ENCODE measurements at regions not wholly inside any gene's neighbourhood (a gene's known extent, or its start where the extent isn't known, plus 50 kb on each side); places are given as distances from the start of the nearest gene placed in this dataset.

DNA sequence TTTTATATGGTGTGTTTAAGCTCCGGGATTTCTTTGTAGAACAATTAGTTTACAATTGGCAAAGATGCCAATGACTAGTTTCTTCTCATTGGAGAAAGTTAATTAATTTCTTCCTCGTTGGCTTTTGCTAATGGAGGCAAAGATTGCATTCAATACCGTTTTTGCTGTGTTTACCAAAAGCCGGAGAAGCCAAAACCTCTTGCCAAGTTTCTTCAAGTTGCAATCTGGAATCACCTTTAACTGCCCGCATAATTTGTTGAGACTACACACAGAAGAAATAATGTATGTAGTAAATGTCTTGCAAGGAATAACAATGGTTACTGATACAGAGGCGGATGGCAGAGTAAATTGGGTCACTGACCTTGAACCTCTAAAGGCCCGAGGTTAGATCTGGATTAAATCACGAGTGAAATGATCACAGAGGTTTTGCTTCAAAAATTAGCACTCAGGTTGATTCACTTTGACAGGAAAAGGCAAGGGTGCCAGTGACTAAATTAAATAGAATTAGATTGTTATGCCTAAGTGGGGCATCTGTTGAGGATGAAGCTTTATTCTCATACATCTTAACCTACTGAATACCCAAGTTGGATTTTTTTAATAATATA is 732.1 kb upstream of the NR2F2 start:
- H3K27ac ChIP-seq: no peak overlapping the region
- no peak for TF ChIP-seq ZFX (IDR thresholded peaks at IDR 0.05; ENCODE audit: borderline replicate concordance)
- TF ChIP-seq, protein P1, sequence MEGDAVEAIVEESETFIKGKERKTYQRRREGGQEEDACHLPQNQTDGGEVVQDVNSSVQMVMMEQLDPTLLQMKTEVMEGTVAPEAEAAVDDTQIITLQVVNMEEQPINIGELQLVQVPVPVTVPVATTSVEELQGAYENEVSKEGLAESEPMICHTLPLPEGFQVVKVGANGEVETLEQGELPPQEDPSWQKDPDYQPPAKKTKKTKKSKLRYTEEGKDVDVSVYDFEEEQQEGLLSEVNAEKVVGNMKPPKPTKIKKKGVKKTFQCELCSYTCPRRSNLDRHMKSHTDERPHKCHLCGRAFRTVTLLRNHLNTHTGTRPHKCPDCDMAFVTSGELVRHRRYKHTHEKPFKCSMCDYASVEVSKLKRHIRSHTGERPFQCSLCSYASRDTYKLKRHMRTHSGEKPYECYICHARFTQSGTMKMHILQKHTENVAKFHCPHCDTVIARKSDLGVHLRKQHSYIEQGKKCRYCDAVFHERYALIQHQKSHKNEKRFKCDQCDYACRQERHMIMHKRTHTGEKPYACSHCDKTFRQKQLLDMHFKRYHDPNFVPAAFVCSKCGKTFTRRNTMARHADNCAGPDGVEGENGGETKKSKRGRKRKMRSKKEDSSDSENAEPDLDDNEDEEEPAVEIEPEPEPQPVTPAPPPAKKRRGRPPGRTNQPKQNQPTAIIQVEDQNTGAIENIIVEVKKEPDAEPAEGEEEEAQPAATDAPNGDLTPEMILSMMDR (IDR thresholded peaks at IDR 0.05): no peak

DNA sequence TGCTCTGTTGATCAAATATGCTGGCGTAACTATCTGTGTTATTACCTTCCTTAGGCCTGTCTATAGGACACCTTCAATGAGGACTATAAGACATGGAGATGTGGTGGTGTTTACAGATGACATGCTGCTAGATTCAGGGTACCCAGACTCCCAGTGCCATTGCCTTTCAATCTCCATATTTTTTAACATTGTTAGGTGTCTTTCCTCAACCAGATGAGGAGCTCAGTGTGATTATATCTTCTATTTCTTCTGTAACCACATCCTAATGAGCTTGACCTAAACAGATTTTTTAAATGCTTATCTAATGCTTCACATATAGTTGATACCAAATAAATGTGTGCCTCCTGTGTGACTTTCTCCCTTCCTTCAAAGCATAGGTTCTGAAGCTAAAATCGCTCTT is 730.1 kb upstream of the NR2F2 start:
- TF ChIP-seq, protein P1 (IDR thresholded peaks at IDR 0.05): no peak
- TF ChIP-seq ZFX (IDR thresholded peaks at IDR 0.05; ENCODE audit: borderline replicate concordance): no peak
- no peak overlapping the region for H3K27ac ChIP-seq

DNA sequence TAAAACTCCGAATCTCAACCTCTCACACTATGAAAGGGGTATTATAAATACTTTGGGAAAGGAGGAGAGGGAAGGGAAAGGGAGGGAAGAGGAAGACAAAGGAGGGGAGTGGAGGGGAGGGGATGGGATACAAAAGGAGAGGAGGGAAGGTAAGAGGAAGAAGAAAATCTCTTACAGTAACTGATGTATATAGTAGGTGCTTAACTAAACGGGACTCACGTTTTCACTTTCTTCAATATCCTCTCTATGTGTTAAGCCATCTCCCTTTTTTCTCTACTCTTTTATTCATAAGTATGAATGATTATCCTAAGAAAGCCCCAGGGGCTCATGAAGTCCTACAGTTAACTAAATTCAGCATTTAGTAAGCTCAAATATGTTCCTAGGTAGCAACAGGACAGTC is 729.6 kb upstream of the NR2F2 start:
- TF ChIP-seq ZFX (IDR thresholded peaks at IDR 0.05; ENCODE audit: borderline replicate concordance): no peak
- TF ChIP-seq, protein P1 (IDR thresholded peaks at IDR 0.05): no peak
- no peak overlapping the region for H3K27ac ChIP-seq

DNA sequence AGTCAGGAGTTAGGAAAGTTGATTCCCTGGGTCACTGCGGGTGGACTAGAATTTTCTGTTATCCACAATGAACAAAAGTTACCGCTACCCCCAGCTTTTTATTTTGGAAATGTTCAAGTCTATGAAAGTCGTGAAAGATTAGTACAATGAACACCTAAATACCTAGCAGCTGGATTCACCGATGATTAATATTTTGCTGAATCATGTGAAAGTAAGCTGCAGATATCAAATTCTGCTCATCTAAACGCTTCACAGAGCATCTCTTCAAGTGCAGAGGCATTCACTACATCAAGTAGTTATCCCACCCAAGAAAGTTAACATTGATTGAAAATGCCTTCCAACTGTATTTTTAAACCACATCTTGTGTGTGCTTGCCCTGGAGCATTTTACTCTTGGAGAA is 729.0 kb upstream of the NR2F2 start:
- TF ChIP-seq ZFX (IDR thresholded peaks at IDR 0.05; ENCODE audit: borderline replicate concordance): no peak
- TF ChIP-seq, protein P1 (IDR thresholded peaks at IDR 0.05): no peak
- H3K27ac ChIP-seq: no peak overlapping the region

DNA sequence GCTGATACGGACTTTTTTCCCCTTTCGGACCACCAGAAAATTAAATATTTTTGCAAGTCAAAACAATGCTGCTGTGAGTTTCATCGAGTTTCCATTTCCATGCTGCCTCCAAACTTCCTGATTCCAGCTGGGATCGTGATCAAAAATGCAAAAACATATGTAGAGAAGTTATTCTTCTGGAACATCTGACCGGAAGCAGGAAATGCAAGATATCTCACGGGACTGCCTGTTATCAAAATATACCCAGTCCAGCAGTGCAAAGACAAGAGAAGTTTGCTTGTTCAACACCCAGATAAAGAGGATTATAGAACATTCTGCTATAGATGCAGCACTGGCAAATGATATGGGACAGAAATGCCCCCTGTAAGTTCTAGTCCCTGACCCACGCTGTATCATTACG is 726.7 kb upstream of the NR2F2 start:
- no peak for TF ChIP-seq ZFX (IDR thresholded peaks at IDR 0.05; ENCODE audit: borderline replicate concordance)
- TF ChIP-seq, protein P1 (IDR thresholded peaks at IDR 0.05): no peak
- no peak overlapping the region for H3K27ac ChIP-seq

DNA sequence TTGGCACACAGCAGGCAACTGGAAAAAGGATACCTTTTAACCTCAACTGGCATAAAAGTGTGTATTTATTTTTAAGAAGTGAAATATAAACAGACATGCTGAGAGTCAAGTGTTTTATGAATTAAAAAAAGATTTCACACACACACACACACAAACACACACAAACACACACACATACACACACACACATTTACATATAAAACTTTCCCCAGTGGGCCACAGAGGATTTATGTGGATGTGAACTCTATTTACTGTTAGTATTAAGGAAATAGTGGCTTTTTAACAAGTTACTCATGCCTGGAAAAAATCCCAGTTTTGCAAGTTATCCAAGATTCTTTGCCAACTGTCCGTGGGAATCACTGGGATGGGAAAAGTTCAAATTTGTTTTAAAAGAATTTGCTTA is 725.9 kb upstream of the NR2F2 start:
- TF ChIP-seq ZFX (IDR thresholded peaks at IDR 0.05; ENCODE audit: borderline replicate concordance): no peak
- TF ChIP-seq, protein P1 (IDR thresholded peaks at IDR 0.05): no peak
- H3K27ac ChIP-seq: no peak overlapping the region

DNA sequence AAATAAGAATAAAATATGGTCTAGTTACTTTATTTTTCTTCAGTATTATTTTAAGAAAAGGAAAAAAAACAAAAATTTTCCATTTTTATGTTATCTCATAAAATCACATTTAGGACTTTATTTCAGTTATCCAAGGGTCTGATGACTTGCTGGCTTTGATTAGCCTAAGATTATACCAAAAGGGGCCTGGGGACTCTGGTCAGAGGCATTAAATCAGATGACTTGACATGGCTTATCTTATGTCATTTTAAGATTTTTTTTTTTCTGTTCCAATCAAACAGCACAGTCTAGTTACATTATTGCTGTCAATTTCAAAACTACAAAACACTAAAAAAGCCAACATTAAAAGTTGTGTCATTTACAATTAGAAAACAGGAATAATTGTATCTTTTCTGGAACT is 725.4 kb upstream of the NR2F2 start:
- TF ChIP-seq, protein P1 (IDR thresholded peaks at IDR 0.05): no peak
- TF ChIP-seq ZFX (IDR thresholded peaks at IDR 0.05; ENCODE audit: borderline replicate concordance): no peak
- H3K27ac ChIP-seq: no peak overlapping the region

Measured in 22Rv1 (cell line).